Effector CD4-positive, alpha-beta T cell (primary cell): ENCODE measurements at regions not wholly inside any gene's neighbourhood (a gene's known extent, or its start where the extent isn't known, plus 50 kb on each side); places are given as distances from the start of the nearest gene placed in this dataset.
"Not testable (repeated sequence)": the region's sequence is repeated elsewhere in the genome, so short reads cannot be mapped to it uniquely, and the experiment has no call there.

ENCODE experiments used
- DNase-seq: peaks from one replicate; pipeline ENCODE4 v3.0.0-alpha.2; 2020

DNA sequence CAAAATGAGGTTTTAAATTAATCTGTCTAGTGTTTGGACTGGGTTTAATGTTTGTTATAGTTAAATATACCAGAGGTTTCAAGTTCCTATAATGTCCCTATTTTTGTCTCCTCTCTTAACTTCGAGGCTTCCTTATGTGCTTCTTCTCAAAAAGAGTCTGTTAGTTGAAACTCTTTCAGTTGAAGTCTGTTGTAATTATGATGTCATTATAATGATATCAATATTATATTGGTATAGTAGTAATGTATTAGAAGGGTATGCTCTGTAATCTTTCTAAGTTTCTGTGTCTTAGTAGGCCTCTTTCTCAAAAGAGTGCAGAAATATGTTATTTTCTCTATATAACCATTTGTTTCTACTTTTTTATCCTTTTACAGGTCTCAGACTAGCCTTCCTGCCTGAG, 1148.0 kb downstream of the NSUN3 start:
- no peak for DNase-seq

DNA sequence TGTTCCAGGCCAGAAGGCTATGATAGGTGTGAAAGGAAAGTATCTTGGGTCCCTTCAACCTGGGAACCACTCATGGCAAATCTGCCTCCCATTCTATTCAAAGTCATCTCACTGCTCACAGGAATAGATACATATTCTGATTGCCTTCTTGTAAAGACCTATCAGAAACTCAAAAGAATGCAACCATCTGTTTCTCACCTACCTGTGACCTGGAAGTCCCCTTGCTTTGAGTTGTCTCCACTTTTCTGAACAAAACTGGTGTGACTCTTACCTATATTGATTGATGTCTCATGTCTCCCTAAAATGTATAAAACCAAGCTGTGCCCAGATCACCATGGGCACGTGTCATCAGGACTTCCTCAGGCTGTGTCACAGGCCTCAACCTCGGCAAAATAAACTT, 1149.3 kb downstream of the NSUN3 start:
- DNase-seq = no peak

DNA sequence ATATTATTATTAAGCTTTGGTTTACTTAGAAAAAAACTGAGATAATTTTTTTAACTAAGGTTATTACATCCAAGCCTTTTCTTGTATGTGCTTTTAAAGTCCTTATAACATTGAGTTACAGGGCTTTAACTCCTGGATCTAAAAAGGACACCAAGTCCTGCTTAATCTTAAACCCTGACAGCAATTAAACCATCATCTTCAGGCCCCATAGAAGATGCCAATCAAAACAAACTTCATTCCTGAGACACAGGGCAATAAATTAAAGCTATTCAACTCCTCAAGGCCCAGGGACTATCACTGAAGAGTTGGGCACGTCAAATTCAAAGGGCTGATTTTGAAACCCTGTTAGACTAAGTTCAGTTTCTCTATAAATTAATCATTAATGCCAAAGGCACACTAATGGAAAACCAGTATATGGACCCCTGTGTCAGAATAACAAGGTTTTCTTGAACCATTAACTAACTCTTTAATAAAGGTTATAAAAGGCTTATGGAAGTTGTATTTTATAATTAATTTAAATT, 1152.6 kb downstream of the NSUN3 start:
- DNase-seq = no peak

DNA sequence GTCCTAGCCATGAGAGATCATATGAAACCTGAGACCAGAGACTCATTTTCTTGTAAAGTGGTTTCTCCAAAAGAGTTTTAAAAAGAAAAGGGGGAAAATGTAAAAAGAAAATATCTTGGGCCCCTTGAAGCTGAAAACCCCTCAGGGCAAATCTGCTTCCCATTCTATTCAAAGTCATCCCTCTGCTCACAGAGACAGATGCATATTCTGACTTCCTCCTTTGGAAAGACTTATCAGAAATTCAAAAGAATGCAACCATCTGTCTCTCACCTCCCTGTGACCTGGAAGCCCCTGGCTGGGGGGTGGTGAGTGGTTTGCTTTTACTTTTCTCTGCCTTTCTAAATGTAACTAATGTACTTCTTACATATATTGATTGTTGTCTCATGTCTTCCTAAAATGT, 1154.8 kb downstream of the NSUN3 start:
- no peak for DNase-seq

DNA sequence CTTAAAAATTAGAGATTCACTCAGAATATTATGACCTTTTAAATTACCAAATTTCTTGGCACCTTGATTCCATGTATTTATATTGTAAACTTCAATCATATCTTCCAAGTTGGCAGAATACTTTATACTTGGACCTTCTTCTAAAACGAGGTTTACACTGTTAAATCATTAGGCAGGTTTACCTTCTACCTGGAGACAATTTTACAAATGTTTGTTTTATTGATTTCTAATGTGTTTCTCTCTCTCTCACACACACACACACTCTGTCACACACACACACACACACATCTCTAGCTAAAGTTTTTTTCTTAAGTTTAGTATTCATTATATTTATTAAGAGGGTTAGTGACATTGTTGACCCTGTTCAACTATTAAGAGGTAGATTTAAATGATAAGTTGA, 1155.6 kb downstream of the NSUN3 start:
- DNase-seq = no peak

DNA sequence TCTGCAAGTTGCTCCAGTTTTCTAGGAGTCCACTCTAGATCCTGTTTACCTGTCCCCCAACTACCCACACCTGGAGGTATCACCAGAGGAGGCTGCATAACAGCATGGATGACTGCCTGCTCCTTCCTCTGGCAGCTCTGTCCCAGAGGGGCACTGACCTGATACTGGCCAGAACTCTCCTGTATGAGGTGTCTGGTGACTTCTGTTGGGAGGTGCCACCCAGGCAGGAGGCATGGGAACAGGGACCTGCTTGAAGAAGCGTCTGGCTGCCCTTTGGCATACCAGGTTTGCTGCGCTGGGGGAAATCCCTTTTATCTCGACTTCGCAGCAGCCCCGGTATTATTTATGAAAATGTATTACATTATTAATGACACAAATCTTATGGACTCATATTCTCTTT, 1163.6 kb downstream of the NSUN3 start:
- DNase-seq = no peak

DNA sequence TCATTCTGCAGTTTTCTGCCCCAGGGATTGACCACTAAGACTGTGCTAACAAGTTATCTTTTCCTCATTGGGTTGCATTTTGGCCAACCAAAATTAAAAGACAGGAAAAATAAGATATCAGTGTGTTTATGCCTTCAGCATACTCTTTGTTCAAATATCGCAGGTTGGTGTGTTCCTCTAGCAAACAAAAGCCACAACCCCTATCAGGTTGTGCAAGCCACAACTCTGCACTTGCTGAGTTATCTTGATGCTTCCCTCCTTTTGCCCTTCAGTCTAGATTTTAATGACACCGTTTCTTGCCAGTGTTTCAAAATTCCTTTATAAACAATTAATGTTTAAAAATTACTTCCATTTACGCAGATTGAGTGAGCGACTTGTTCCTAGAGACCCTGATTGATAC, 1164.2 kb downstream of the NSUN3 start:
- DNase-seq = no peak

DNA sequence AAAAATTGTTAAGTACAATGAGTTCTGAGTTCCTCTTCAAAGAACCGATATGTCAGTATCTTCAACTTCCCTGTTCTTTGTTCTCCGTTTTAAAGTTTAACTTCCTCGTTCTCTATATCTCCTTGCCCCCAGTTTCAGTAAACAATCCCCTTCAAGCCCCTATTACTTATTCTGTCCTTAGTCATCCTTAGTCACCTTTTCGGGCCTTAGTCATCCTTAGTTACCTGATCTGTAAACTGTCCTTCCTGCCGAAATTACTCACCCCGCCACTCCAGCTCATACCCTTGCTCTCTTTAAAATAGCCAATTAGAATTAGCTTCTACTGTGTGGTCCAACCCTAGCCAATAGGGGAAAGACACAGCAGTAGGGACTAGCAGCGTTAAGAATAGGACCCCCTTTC, 1165.6 kb downstream of the NSUN3 start:
- DNase-seq = no peak

DNA sequence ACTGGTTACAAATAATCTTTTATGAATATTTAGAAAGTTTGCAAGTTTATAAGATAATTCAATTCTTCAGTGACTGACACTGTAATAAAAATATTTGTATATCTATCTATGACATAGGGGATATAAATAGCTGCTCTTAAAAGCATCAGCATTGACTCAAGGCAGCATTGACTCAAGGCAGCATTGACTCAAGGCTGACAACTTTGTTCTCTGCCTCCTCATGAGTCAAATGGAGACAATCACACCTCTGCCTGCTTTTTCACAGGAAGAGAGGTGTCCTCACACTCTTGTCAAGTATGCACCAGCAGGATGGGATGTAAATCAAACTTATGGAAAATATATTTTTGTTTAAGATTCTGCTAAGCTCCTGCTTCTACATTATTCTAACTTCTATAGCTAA, 1173.1 kb downstream of the NSUN3 start:
- no peak for DNase-seq

DNA sequence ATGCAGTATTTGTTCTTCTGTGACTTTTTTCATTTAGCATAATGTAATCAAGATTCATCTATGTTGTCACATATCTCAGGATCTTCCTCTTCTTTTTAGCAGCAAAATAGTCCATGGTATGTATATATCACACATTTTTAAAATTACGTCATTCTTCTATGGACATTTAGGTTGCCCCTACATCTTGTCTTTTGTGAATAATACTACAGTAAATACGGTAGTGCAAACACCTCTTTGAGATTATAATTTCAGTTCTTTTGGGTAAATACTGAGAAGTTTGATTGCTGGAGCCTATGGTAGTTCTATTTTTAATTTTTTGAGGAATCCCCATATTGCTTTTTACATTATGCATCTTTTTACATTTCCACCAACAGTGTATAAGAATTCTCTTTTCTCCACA, 1174.9 kb downstream of the NSUN3 start:
- no peak for DNase-seq

DNA sequence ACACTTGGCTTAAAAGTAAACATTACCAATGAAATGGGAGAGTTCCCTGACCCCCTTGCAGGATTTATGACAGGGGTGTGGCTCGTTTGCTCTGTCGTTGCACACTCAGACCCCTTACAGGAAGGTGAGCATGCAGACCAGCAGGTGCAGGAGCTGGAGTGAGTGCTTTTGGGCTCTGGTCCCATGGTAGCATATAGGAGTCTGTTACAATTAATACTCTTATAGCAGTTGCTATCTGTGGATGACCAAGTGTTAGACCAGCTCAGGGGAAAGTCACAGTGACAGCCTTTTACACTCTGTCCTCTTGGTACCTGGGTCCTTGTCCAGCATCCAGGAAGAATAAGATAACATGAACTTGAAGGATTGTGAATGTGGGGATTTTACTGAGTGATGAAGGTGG, 1177.5 kb downstream of the NSUN3 start:
- DNase-seq = no peak

DNA sequence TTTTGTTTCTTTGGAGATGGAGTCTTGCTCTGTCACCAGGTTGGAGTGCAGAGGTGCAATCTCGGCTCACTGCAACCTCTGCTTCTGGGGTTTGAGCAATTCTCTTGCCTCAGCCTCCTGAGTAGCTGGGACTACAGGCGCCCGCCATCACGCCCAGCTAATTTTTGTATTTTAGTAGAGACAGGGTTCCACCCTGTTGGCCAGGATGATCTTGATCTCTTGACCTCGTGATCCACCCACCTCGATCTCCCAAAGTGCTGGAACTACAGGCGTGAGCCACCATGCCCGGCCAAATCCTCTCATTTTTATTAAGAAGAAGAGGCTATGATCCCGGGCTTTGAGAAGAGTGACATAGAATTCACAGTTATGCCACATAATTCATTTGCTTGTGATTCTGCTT, 1178.4 kb downstream of the NSUN3 start:
- DNase-seq = not testable (repeated sequence)

DNA sequence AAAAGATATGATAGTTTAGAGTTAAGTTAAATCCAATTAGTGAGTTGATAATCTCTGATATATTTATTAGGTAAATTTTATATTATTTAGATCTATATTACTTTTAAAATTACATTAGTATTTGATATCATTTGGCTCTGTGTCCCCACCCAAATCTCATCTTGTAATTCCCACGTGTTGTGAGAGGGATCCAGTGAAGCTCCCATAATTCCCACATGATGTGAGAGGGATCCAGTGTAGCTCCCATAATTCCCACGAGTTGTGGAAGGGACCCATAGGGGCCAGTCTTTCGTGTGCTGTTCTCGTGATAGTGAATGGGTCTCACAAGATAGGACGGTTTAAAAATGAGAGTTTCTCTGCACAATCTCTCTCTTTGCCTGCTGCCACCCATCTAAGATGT, 1183.6 kb downstream of the NSUN3 start:
- no peak for DNase-seq

DNA sequence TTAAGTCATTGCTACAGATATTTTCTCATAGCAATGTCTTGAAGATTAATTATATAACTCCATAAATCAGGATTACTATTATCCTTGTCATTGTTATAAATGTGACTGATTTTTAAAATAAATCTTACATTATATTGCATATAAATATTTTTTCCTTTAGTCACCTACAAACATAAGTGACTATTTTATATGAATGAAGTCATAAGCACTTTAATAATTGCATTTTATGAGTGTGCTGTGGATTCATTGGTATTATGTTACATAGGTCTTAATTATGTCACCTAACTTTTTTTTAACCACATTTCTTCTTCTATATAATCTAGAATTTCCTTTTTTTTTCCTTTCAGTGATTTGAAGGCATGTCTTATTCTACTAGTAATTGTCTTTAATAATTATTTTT, 1191.2 kb downstream of the NSUN3 start:
- DNase-seq = no peak

DNA sequence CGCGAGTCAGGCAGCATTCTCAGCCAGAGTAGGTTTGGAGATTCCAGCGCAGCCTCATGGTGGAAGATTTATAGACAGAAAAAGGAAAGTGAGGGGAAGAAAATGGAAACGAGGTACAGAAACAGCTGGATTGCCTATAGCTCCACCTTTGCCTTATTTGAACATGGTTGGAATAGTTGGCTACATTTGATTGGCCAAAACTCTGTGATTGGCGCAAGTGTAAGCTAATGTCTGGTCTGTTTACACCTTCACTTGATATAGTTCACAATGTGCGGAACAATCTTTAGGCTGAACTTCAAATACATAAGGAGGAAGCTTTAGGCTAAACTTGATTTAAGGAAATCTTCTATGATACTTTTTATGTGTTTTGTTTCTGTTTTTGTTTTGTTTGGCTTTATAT, 1191.9 kb downstream of the NSUN3 start:
- no peak for DNase-seq

DNA sequence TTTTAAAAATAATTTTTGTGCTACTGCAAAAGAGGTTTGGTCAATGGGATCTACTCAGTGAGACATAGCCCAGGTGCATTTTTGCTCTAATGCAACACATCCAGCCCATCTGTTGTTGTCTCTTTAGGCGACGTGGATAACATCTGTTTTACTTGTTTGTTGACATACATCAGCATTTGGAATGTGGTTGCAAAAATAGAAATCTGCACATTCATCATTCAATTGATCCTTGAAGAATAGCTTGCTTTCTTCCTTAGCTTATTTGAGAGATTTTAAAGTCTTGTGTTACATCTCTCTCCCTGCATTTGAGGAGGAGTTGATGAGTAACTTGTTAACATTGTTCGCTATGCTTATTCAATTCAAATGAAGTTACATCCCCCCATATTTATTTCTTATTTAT, 1202.3 kb downstream of the NSUN3 start:
- no peak for DNase-seq

DNA sequence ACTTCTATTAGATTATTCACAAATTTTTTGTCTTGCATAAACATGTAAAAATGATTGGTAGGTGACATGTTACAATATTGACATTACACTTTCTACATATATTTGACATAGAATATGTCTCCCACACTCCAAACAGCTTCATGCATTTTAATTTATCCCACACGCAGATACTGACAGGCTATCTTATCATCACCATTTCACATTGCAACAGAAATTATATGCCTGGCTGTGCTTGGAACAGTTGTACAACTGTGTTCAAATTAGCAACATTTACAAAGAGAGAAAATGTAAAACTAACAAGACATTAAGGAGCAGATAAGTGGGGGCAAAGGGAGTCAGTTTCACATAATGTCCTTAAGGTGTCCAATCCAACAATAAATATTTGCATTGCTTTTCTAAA, 1208.5 kb downstream of the NSUN3 start:
- DNase-seq = no peak

DNA sequence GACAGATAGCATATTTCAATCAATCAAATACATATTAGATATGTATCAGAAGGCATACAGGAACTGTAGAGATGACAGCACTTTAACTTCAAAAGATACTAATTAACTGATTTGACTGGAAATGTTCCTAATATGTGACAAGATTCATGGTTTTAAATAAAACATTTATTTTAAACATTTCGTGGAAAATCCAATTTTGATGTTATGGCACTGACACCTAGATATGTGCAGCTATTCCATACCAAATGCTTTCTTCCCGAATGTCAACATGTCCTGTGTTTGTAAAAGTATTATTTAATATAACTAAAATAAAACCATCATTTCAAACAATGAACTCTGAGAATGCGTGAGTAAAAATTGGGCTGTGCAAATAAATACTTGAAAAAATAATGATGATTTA, 1209.3 kb downstream of the NSUN3 start:
- no peak for DNase-seq

DNA sequence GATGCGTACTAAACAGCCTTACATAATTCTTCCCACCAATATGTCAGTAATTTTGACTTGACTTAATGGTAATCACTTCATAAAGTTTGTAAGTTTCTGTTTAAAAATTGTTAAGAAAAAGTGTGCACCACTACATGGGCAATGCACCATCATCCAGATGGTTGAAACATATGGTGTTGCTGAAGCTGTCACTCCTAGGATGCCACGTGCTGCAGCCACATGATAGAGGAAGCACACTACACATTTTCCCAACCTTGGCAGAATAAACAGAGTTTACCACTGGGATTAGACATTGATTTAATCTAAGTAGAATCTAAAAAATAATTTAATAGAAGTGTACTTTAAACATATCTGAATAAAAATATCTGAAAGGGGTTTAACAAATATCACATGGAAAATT, 1209.9 kb downstream of the NSUN3 start:
- no peak for DNase-seq

DNA sequence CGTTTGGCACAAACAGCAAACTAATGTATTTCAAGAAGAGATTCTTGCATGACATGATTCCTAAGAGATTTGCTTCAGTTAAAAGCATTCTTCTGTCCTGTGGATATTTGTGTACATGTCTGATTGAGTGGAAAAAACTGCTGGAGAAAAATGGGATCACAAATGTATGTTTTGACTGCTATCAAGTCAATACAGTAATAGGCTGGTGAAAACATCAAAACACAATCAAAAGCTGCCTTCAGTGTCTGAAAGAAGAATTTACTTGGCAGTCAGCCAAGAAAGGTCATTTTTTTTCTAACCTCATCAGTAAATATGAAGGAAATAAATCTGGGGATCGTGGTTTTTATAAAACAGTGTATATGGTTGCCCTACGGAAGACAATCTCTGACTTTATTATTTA, 1214.8 kb downstream of the NSUN3 start:
- no peak for DNase-seq

DNA sequence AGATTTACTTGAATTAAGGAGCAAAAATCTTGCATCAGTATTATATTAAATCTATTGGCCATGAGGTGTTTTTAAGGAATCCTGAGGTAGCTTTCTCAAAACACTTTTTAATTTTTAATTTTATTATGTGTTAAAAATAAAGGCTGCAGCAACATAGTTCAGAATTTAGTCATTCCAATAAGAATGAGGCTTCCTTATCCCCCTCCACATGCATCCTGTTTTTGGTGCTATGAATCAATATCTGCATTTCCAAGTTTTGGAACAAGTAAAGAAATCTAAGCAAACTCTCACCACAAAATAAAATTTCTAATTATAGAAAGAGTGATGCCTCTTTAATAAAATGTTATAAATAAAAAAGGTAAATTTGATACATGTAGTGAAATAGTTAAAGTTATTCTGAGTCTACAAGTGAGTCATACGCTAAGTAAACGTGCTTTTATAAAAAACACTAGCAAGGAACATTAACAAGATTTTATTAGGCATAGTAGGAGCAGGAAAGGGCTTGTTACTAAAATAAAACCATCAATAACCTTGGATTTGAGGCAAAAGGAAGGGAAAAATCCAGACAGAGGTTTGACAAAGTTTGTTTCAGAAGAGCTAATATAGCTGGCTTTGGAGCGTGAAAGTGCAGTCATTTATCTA, 1218.0 kb downstream of the NSUN3 start:
- DNase-seq = no peak

DNA sequence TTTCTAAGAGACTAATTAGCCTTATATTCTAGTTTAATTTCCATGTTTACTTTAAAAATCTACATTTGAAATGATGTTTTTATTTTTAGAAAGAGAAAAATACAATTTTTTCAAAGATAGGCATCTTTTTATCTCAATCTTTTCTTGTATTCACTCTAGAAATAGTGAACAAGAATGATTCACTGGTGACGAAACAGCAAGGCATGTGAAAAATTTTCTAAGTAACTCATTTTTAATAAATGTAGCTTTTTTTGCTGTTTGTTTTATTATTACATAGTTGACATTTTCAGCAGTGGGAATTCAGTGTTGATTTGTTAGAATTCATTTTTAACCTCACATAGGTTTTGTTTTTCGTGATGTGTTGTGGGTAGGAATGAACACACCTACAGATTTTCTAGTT, 1226.4 kb downstream of the NSUN3 start:
- no peak for DNase-seq

DNA sequence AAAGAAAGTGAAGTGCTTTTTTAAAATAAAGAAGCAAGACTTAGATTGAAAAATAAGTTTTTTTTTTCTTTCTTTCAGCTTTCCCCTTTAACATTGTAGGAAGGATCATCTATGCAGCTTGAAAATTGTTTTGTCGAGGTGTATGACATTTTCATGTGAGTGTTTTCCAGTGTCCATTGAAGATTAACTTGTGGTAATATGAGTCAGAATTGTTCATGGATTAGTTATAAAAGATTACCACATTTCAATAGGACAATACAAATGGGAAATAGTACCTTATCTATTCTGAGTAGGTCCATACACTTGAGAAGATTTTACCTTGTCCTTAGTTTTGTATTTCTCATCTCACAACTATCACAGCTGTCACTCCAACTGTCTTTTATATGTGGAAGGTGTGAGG, 1234.7 kb downstream of the NSUN3 start:
- no peak for DNase-seq

DNA sequence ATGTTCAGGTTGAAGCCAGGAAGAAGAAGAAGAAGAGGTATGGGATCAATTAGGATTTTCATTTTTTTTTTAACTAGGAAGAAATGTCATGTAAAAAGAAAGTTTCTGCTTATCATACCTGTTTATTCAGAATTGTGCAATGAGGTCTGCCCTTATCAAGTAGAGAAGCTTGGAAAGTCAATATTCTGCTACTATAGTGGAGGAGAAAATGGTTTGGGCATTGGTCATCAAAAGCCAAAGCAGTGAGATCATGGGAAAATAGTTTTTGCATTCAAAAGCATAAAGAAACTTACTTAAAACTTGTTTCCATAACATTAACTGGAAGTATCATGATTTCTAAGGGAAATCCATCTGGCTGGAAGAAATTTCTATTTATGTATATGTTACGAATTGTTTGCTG, 1239.2 kb downstream of the NSUN3 start:
- DNase-seq = no peak

DNA sequence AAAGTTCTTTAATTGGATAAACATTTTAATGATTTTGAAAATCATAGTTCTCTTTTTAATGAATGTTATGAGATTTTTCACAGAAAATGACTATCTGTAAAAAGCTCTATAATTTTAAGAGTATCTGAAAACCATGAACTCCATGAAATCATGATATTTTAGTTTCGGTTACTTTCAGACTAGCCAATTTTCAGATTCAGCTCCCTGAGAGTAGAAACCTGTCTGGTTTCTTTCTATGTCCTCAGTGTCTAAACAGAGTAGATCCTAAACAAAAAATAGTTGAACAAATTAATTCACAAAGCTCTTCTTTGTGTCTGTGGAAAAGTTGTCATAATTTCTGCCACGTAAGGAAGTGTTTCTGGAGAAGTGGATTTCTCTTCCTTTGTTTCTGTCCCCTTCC, 1247.7 kb downstream of the NSUN3 start:
- DNase-seq = no peak

DNA sequence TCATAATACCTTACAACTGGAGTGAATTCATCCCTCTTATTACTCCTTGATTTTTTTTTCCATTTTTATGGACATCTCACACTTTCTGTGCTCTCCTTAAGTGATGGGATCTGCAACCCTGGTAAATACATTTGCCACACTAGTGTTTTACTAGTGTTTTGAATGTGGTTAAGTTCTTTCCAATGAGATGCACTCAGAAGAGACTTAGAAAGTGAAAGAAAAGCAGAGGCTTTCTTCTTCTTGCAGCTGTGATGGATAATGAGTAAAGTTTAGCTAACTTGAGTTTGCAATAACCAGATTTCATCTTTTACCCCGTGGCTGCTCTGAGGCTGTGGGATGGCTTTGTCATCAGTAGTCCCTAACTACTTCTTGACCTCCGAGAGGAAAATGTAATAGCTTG, 1248.4 kb downstream of the NSUN3 start:
- DNase-seq = no peak
